Loucy (cell line): ENCODE measurements at regions not wholly inside any gene's neighbourhood (a gene's known extent, or its start where the extent isn't known, plus 50 kb on each side); places are given as distances from the start of the nearest gene placed in this dataset.

Experiments
- EZH2phosphoT487 ChIP-seq: fragments of 200-600 bp; IDR thresholded peaks from 2 replicates; pipeline ENCODE4 v1.6.1; 2018; ENCODE audit warnings: antibody characterized with exemption, mild to moderate bottlenecking, moderate library complexity, borderline replicate concordance
- TF ChIP-seq, protein P1 (sequence below): fragments of 200-600 bp; sonication (generic); conservative IDR thresholded peaks from 2 replicates; pipeline ENCODE4 v1.5.1; 2014; ENCODE audit warnings: mild to moderate bottlenecking, antibody characterized with exemption, low read length

DNA sequence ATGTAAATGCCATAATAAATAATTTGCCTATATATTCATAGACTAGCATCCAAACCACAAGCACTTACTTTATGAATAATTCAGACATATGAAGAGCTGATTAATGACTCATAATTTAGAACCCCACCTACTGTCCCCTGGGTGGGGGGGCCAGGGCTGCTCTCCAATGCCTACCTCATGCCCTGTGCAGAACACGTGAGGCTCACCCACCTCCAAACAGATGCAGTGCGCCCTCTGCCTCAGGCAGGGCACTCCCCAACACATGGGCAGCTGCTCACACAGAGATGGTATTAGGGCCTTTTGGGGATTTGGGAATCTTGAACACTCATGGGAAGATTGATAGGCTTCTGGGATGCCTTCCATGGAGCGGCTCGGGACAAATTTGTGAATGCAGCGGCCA lies 75.1 kb upstream of the INSIG1 start:
- TF ChIP-seq, protein P1, sequence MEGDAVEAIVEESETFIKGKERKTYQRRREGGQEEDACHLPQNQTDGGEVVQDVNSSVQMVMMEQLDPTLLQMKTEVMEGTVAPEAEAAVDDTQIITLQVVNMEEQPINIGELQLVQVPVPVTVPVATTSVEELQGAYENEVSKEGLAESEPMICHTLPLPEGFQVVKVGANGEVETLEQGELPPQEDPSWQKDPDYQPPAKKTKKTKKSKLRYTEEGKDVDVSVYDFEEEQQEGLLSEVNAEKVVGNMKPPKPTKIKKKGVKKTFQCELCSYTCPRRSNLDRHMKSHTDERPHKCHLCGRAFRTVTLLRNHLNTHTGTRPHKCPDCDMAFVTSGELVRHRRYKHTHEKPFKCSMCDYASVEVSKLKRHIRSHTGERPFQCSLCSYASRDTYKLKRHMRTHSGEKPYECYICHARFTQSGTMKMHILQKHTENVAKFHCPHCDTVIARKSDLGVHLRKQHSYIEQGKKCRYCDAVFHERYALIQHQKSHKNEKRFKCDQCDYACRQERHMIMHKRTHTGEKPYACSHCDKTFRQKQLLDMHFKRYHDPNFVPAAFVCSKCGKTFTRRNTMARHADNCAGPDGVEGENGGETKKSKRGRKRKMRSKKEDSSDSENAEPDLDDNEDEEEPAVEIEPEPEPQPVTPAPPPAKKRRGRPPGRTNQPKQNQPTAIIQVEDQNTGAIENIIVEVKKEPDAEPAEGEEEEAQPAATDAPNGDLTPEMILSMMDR: no peak
- TF ChIP-seq EZH2phosphoT487: no peak
